Esophagus muscularis mucosa (tissue), 3 donors: ENCODE measurements at regions not wholly inside any gene's neighbourhood (a gene's known extent, or its start where the extent isn't known, plus 50 kb on each side); places are given as distances from the start of the nearest gene placed in this dataset.

Experiments used
- CTCF ChIP-seq, 3 experiments: fragments of 200-600 bp in 2 of 3; fragments of 450-650 bp in 1 of 3; sonication (generic) in 2 of 3; IDR thresholded peaks; one replicate each; pipeline ENCODE4 v1.5.1; 2017 to 2019; ENCODE audit warnings: antibody characterized with exemption in 3 of 3, mild to moderate bottlenecking in 2 of 3, moderate library complexity in 1 of 3
- POLR2A ChIP-seq: fragments of 450-650 bp; IDR thresholded peaks from one replicate; pipeline ENCODE4 v1.6.1; 2017; ENCODE audit warnings: antibody characterized with exemption, moderate library complexity, mild to moderate bottlenecking, low read depth

GRCh38 chr3:117052395-117052794, 342.8 kb downstream of the TUSC7 start:
- TF ChIP-seq CTCF (IDR thresholded peaks at IDR 0.05): no peak
- TF ChIP-seq POLR2A: no peak
